GM19438 (cell line): ENCODE measurements at regions not wholly inside any gene's neighbourhood (a gene's known extent, or its start where the extent isn't known, plus 50 kb on each side); places are given as distances from the start of the nearest gene placed in this dataset.

ENCODE experiments used
- ATAC-seq: cut with Tn5 transposase; IDR thresholded peaks from one replicate; pipeline ENCODE4 v1.9.1; 2021; ENCODE audit warnings: low read depth; ENCODE audit not compliant: unreplicated experiment

DNA sequence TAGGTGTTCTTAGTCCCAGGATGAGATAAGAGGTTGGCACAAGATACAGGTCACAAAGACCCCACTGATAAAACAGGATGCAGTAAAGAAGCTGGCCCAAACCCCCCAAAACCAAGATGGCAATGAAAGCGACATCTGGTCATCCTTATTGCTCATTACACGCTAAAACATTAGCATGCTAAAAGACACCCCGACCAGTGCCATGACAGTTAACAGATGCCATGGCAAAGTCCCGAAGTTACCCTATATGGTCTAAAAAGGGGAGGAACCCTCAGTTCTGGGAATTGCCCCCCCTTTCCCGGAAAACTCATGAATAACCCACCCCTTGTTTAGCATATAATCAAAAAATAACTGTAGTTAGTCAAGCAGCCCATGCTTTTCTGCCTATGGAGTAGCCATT lies 251.1 kb downstream of the SLC4A3 start:
- no peak for ATAC-seq

GRCh38 chr2:219881851-219882250 lies 254.4 kb downstream of the SLC4A3 start:
- ATAC-seq: no peak

DNA sequence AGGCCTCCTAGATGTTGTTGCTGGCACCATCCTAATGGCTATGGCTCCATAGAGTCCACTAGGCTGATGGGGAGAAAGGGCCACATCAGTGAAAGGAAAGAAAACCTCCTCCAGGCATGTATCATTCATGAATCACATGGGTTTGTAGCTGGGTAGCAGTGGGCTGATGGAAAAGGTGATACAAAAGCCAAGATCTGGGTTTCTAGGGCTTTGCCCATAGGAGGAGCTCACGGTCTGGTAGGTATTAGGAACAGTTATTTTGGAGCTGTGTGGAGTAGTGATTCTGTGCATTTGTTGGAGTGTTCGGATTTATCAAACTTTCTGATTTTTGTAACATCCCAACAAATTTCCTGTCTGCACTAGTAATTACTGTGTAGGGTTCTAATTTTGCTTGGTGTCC lies 259.2 kb downstream of the SLC4A3 start:
- ATAC-seq: no peak

- no peak for ATAC-seq
Observed at GRCh38 chr2:219887870-219888269, 260.4 kb downstream of the SLC4A3 start.

DNA sequence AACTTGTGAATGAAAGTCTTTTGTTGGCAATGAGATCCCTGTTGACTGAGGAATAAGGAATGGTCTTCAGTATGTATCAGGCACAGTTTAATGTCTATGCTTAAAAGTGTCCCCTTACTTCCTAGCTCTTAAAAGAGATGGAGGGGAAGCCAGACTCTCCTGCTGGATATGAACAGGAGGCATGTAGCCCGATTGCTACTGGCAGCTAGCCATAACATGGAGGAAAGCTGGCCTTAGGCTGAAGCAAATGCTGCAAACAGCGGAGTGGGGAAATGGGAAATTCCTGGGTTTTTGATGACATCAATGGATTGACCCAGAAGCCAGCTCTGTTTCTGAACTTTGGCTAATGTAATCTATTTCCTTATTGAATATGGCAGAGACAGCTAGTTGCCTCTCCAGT lies 266.1 kb downstream of the SLC4A3 start:
- ATAC-seq: no peak

- no peak for ATAC-seq
Observed at GRCh38 chr2:219897456-219897855, 270.0 kb downstream of the SLC4A3 start.

DNA sequence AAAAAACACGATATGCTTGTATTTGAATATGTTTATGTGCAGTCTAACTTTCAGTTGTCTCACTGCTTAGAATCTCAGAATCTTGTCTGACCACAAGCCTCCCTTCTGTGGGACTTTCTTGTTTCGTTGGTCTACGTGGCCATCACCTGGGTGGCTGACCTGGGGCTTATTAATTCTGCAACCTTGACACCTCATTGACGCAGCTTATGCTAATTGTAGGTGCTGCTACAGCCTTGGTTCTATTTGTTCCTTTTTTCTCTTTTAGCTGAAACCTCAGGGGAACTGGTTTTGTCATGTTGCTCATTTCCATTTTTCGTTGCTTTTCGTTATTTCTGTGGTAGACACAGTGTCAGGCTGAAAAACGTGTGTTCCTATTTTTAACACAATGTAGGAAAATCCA lies 273.7 kb downstream of the SLC4A3 start:
- ATAC-seq: peak; percentile 90

GRCh38 chr2:219902891-219903552 lies 275.6 kb downstream of the SLC4A3 start:
- no peak for ATAC-seq

- no peak for ATAC-seq
Observed at GRCh38 chr2:219905640-219906039, 278.2 kb downstream of the SLC4A3 start.

DNA sequence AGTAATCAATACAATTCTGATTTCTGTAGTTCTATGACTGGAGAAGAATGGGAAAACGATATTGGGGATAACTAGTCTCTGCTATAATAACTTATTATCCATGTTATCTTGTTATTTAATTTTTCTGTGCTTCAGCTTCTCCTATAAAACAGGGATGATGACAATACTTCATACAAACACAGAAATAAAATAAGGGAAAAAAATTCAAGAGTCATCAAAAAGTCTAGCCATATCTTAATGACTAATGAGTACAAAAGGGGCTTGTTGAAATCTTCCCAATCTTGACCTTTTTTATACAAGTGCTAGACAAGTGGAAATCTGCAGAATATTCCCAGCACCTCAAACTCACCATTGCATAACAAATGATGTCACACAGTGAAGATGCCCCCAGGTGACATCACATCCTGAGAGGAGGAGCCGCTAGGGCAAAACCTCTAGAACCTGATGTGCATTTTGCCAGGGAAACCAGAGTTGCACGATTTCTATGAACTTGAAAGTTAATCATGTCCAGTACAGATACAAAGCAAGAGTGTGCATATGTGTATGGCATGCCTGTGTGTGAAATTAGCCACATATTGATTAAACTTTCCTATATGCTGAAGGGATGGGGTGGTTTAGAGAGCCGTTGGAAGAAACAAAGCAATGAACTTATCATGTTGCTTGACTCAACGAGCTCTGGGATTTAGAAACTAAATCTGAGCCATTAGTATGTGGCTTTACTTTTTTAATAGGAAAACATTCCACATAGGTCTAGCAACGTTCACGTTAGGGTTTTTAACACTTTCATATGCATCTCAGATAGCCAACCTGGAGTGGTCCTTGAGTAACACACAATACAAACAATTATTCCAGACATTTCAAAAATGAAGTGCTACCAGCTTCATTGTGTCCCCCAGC lies 278.9 kb downstream of the SLC4A3 start:
- ATAC-seq: no peak

- ATAC-seq: no peak
Observed at GRCh38 chr2:219907011-219907365, 279.6 kb downstream of the SLC4A3 start.

DNA sequence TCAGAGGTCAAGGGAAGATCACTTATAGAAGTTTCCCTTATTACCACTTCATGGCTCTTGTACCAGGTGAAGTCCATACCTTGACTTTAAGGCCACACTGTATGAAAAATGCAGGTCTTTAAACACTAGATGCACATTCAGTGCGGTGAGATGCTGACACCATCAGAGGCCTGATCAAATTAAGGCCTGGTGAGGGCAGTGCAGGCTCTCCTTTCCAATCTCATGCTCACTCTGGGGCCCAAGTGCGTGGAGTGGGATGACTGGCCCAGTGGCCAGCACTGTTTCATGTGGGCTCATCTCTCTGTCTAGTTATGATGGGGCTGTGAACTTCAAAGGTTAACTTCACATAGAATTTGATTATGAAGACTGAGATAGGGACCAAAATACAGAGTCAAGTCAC lies 281.1 kb downstream of the SLC4A3 start:
- no peak for ATAC-seq

- no peak for ATAC-seq
Observed at GRCh38 chr2:219911541-219911940, 284.1 kb downstream of the SLC4A3 start.

- no peak for ATAC-seq
Observed at GRCh38 chr2:219912491-219912921, 285.1 kb downstream of the SLC4A3 start.

DNA sequence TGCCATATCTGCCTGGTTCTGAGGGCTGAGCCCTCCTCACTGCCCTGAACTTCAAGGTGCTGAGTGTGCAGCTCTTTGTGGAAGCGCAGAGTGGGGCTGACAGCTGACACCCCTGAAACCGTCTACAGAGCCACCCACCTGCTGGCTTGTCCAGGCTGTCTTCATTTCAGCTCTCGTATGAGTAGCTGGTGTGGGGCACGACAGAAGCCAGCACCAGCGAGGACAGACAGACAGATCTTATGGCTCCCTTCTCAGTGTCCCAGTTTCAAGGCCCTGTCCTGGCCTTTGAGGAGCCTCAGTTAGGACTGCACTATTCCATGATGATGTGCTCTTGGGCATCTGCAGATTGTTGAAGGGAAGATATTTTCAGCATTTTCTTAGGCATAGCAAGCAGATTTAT lies 287.1 kb downstream of the SLC4A3 start:
- no peak for ATAC-seq

- no peak for ATAC-seq
Observed at GRCh38 chr2:219916281-219916680, 288.9 kb downstream of the SLC4A3 start.

DNA sequence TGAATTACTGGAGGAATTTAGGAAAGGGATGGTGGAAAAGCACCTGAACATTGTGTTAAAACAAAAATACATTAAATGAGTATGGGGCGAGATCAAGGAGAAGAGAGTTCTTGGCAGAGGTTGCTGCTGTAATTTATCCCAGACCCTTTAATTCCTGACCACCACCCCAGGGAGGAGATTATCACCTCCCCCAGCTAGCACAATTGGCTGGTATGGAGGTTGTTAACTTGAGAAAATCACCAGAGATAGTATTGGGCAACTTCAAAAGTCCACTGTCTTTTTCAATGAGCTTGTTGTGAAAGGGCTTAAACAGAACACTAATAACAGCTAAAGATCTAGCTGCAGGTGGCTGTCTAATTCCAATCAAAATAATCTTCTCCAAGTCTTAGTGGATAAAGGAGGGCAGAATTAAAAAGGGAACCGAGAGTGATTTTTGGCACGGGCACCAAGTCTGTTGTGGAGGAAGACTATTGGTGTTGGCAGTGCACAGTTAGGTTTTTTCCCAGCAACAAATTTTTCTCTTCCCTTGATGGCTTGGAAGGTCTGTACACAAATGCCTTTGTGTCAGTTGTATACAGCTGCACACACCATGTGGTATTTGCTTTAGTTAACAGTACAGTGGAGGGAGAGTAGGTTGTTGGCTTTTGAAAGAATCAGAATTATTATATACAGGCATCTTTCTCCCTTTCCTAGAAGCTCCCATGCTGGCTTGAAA lies 289.5 kb downstream of the SLC4A3 start:
- no peak for ATAC-seq

DNA sequence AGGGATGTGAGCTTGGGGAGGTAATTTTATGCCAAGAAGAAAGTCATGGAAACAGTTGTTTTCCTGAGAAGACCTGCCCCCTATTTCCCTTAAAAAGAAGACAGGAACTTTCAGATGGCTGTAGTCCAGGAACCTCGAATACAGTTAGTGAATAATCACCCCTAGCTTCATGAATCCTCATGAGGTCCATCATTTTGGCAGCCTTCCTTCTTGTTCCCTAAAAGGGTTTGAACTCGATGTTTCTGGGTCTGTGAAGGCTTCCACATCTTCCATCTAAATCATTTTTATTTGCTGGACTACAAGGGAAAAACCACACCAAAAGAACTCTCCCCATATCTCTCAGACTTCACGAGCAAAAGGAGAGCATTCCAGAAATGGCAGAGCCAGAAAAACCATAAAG lies 290.8 kb downstream of the SLC4A3 start:
- ATAC-seq: no peak

- no peak for ATAC-seq
Observed at GRCh38 chr2:219918944-219919343, 291.5 kb downstream of the SLC4A3 start.

DNA sequence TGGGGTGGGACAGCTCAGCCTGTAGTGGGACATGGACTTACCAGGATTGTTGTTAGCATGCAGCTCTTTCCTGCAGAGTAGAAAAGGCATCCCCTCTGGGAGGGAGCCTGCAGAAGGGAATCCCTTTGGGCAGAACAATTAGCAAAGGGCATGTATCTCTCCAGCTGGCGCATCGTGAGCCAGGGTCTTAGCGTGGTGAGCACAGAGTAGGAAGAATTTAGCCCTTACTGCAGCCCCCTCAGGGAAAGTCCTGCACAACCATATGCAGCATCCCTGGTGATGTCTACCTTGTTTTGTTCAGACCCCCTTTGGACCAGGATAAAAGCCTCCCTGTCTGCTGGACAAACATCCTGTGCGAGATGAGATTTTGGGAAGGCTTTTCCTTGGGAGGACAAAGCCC lies 292.1 kb downstream of the SLC4A3 start:
- no peak for ATAC-seq

GRCh38 chr2:219929835-219930234 lies 302.4 kb downstream of the SLC4A3 start:
- no peak for ATAC-seq
